Motor neuron (in vitro differentiated cells): ENCODE measurements at regions not wholly inside any gene's neighbourhood (a gene's known extent, or its start where the extent isn't known, plus 50 kb on each side); places are given as distances from the start of the nearest gene placed in this dataset.
A peak's percentile ranks its signal among the peaks of the same experiment; 100 is the strongest.

Experiments
- ATAC-seq, 8 experiments: fragments of 200-7000 bp; cut with Tn5 transposase; replicated peaks in 6 of 8; 2 replicates each; pipeline ENCODE4 v1.8.0; 2021; ENCODE audit warnings: mild to moderate bottlenecking in 8 of 8, moderate library complexity in 8 of 8
- H3K27ac ChIP-seq, 2 donors: fragments of 250-450 bp; sonication (Bioruptor Pico); 2 replicates each; pipeline ENCODE4 v1.9.0; 2021; ENCODE audit warnings: antibody characterized with exemption in 2 of 2, mild to moderate bottlenecking in 2 of 2, moderate library complexity in 1 of 2
- H3K4me1 ChIP-seq, 2 donors: fragments of 250-450 bp; sonication (Bioruptor Pico); replicated peaks in 1 of 2; 2 replicates each; pipeline ENCODE4 v1.6.1; 2021; ENCODE audit warnings: antibody characterized with exemption in 2 of 2, mild to moderate bottlenecking in 2 of 2, moderate library complexity in 1 of 2
- H3K4me3 ChIP-seq, 5 donors: fragments of 250-450 bp; sonication (Bioruptor Pico); 2 replicates each; pipeline ENCODE4 v1.9.0; 2021; ENCODE audit warnings: antibody characterized with exemption in 5 of 5, mild to moderate bottlenecking in 5 of 5, moderate library complexity in 4 of 5
- WGBS, 10 experiments: fragments of 450-650 bp; shearing (Covaris generic); methylation state at CpG; one replicate each; pipeline ENCODE4 v1.0.0; 2022; 5-methylcytosine and 5-hydroxymethylcytosine counted together
- in situ Hi-C, 9 experiments: fragments of 400-800 bp; cut with MboI; loops; one replicate each; pipeline ENCODE4 v1.15.0; 2021; ENCODE audit warnings: low sequenced_read_pairs in 9 of 9, low pct_unique_long_range_greater_than_20kb in 2 of 9; ENCODE audit not compliant: unreplicated experiment in 9 of 9

- whole genome bisulfite sequencing, 10 experiments, result 20 to 100% (median 100%) methylated on average over 1 of the region's 1 CpG; no CpG with 5 or more reads in 5 of the 10 experiments
- in situ Hi-C loops, result no loop called here
- Histone ChIP-seq H3K27ac (no peak overlapping the region), H3K4me1 (no peaks in the 10 kb centered on the region), H3K4me3 (no peak overlapping the region)
- ATAC-seq, result no peak
These were observed 129.9 kb upstream of the TAC1 start for GRCh38 chr7:97601931-97602457.

- WGBS, 10 experiments, result 0 to 100% (median 44%) methylated on average over 1 to 2 of the region's 2 CpGs; no CpG with 5 or more reads in 2 of the 10 experiments
- no peak overlapping the region for H3K4me3 ChIP-seq
- in situ Hi-C loops, result no loop called here
- H3K4me1 ChIP-seq, result no peaks in the 10 kb centered on the region
- ATAC-seq, result no peak
- H3K27ac ChIP-seq, result no peak overlapping the region
These were observed 111.4 kb upstream of the TAC1 start for GRCh38 chr7:97620495-97620894.

GRCh38 chr7:97623333-97623732 lies 108.6 kb upstream of the TAC1 start:
- H3K4me1 ChIP-seq, result no peaks in the 10 kb centered on the region
- H3K27ac ChIP-seq, result no peak overlapping the region
- 0 to 85% (median 38%) methylated on average over 1 to 3 of the region's 3 CpGs; no CpG with 5 or more reads in 1 of the 10 experiments for WGBS, 10 experiments
- ATAC-seq, result no peak
- in situ Hi-C loops, result no loop called here
- H3K4me3 ChIP-seq, result no peak overlapping the region

GRCh38 chr7:97630116-97630515 lies 101.8 kb upstream of the TAC1 start:
- in situ Hi-C loops, result no loop called here
- WGBS, 10 experiments, result 0 to 89% (median 70%) methylated on average over 1 of the region's 1 CpG; no CpG with 5 or more reads in 6 of the 10 experiments

GRCh38 chr7:97635622-97636021 lies 96.3 kb upstream of the TAC1 start:
- no peaks in the 10 kb centered on the region for H3K4me1 ChIP-seq
- no peak for ATAC-seq
- in situ Hi-C loops, result no loop called here

More at GRCh38 chr7:97630116-97630515, 101.8 kb upstream of the TAC1 start:
- Histone ChIP-seq H3K4me3 (no peak overlapping the region), H3K27ac (no peak overlapping the region), H3K4me1 (no peaks in the 10 kb centered on the region)
- no peak for ATAC-seq

GRCh38 chr7:97639036-97639435 lies 92.8 kb upstream of the TAC1 start:
- H3K4me1 ChIP-seq, result no peaks in the 10 kb centered on the region
- peak in 7 of 8 experiments; percentile 39 to 87 (median 72) for ATAC-seq
- no peak overlapping the region for H3K4me3 ChIP-seq
- no peak overlapping the region for H3K27ac ChIP-seq
- in situ Hi-C loops, result no loop called here

More at GRCh38 chr7:97635622-97636021, 96.3 kb upstream of the TAC1 start:
- Histone ChIP-seq H3K4me3 (no peak overlapping the region), H3K27ac (no peak overlapping the region)
- WGBS, 10 experiments, result 0 to 94% (median 82%) methylated on average over 2 to 4 of the region's 4 CpGs

GRCh38 chr7:97659363-97660045 lies 72.4 kb upstream of the TAC1 start:
- Histone ChIP-seq H3K4me1 (no peaks in the 10 kb centered on the region), H3K27ac (no peak overlapping the region), H3K4me3 (no peak overlapping the region)
- WGBS, 10 experiments, result 17 to 100% (median 56%) methylated on average over 1 to 3 of the region's 3 CpGs; no CpG with 5 or more reads in 4 of the 10 experiments
- peak in 3 of 8 experiments; percentile 22 to 97 (median 87) for ATAC-seq
- in situ Hi-C loops, result no loop called here

- ATAC-seq, result peak in 5 of 8 experiments; percentile 24 to 77 (median 35)
- WGBS, 10 experiments, result 0 to 80% (median 31%) methylated on average over 1 of the region's 1 CpG
- no peaks in the 10 kb centered on the region for H3K4me1 ChIP-seq
- H3K4me3 ChIP-seq, result no peak overlapping the region
- in situ Hi-C loops, result no loop called here
- H3K27ac ChIP-seq, result no peak overlapping the region
These were observed 64.5 kb upstream of the TAC1 start for GRCh38 chr7:97667359-97667758.

- in situ Hi-C loops, result no loop called here
- H3K4me1 ChIP-seq, result no peaks in the 10 kb centered on the region
- H3K27ac ChIP-seq, result no peak overlapping the region
- H3K4me3 ChIP-seq, result no peak overlapping the region
- no peak for ATAC-seq
These were observed 60.3 kb upstream of the TAC1 start for GRCh38 chr7:97671571-97671970.

GRCh38 chr7:97680622-97681021 lies 51.3 kb upstream of the TAC1 start:
- 0 to 56% (median 17%) methylated on average over 1 of the region's 1 CpG; no CpG with 5 or more reads in 5 of the 10 experiments for WGBS, 10 experiments
- no peak overlapping the region for H3K4me3 ChIP-seq
- no peak overlapping the region for H3K27ac ChIP-seq
- in situ Hi-C loops, result no loop called here
- ATAC-seq, result no peak
- no peaks in the 10 kb centered on the region for H3K4me1 ChIP-seq
